ENCODE measurements at regions not wholly inside any gene's neighbourhood (a gene's known extent, or its start where the extent isn't known, plus 50 kb on each side); places are given as distances from the start of the nearest gene placed in this dataset.

DNA sequence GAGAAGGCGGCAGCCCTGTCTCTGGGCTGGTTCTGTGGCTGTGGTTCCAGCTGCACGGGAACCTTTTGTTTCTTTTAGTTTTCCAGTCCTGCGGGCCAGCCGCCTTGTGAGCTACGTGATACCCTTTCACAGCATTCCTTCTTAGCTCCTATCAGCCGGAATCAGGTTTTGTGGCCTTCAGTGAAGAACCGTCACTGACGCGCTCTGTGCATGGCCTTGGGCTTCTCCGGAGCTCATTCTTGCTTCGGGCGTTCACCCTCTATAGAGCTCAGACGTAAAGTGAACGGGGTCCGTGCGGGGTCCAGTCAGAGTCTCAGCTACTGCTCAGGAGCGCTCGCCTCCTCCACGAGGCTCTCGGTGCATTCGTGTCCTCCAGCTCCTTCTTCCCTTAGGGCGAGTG is 166.7 kb downstream of the FAM43A start:
- Histone ChIP-seq H3K4me3 (replicated peaks; ENCODE audit: low read depth, low read length) (no peak overlapping the region), H3K36me3 (ENCODE audit: control insufficient read depth, insufficient read depth, low read length) (no peaks in the 10 kb centered on the region), H3K27me3 (replicated peaks; ENCODE audit: control insufficient read depth, insufficient read depth, low read length) (peaks cover 1% of the 10 kb centered on the region; the same call in 1 of the 2 replicates)
- no peak for DNase-seq (ENCODE audit: extremely low read depth, insufficient read length)
- TF ChIP-seq, protein P1, sequence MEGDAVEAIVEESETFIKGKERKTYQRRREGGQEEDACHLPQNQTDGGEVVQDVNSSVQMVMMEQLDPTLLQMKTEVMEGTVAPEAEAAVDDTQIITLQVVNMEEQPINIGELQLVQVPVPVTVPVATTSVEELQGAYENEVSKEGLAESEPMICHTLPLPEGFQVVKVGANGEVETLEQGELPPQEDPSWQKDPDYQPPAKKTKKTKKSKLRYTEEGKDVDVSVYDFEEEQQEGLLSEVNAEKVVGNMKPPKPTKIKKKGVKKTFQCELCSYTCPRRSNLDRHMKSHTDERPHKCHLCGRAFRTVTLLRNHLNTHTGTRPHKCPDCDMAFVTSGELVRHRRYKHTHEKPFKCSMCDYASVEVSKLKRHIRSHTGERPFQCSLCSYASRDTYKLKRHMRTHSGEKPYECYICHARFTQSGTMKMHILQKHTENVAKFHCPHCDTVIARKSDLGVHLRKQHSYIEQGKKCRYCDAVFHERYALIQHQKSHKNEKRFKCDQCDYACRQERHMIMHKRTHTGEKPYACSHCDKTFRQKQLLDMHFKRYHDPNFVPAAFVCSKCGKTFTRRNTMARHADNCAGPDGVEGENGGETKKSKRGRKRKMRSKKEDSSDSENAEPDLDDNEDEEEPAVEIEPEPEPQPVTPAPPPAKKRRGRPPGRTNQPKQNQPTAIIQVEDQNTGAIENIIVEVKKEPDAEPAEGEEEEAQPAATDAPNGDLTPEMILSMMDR (IDR thresholded peaks at IDR 0.05; ENCODE audit: insufficient read depth, low read length, poor library complexity, severe bottlenecking), result no peak

DNA sequence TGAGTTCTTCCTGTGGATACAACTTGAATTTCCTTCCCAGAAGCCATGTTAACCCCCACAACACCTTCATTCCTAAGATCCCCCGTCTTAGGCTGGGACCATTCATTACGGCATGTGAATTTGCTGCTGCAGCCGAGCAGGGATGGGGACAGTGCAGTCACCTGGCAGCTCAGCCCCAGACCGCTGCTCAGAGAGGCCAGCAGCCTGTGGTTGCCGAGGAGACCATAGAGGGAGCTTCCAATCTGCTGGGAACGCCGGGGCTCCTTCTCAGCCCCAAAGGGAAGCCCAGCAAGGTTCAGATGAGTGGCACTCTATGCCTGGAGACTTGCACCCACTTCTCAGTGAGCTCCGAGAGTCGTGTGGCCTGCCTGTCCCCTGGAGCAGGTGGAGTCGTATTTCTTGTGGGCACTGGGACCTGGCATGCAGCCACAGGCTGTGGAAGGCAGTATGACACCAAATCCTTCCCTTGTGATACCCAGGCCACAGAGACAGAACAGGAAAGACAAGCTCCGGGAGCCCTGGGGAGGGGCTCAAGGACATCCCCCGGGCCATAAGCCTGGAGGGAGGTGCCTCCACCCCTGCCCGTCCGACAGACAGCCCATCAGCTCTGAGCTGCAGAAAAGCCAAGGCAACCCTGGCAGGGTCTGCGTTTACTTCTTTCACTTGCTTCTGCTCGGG is 167.3 kb downstream of the FAM43A start:
- TF ChIP-seq, protein P1 (IDR thresholded peaks at IDR 0.05; ENCODE audit: insufficient read depth, low read length, poor library complexity, severe bottlenecking), result no peak
- no peak for DNase-seq (ENCODE audit: extremely low read depth, insufficient read length)
- Histone ChIP-seq H3K36me3 (ENCODE audit: control insufficient read depth, insufficient read depth, low read length) (no peaks in the 10 kb centered on the region), H3K4me3 (replicated peaks; ENCODE audit: low read depth, low read length) (no peak overlapping the region), H3K27me3 (replicated peaks; ENCODE audit: control insufficient read depth, insufficient read depth, low read length) (peaks cover 1% of the 10 kb centered on the region; the same call in 1 of the 2 replicates)

DNA sequence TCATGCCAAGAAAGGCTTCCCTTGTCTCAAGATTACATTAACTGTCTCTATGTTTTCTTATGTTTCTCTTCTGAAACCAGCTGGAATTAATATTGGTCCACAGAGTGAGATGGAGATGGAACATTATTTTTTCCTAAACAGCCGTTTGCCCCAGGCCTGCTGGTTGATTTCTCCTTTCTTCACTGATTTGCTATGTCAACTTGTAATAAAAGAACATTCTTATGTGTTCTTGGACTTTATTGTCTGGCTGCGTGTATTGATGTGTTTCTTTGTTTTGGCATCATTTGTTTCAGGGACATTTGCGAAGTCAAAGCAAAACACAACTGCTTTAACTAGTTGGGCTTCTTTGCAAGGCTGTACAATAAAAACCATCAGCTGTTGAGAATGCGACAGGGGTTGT is 168.5 kb downstream of the FAM43A start:
- H3K4me3 ChIP-seq (replicated peaks; ENCODE audit: low read depth, low read length), result no peak overlapping the region
- no peak for DNase-seq (ENCODE audit: extremely low read depth, insufficient read length)
- H3K27me3 ChIP-seq (replicated peaks; ENCODE audit: control insufficient read depth, insufficient read depth, low read length), result peaks cover 1% of the 10 kb centered on the region; the same call in 1 of the 2 replicates
- no peaks in the 10 kb centered on the region for H3K36me3 ChIP-seq (ENCODE audit: control insufficient read depth, insufficient read depth, low read length)
- TF ChIP-seq, protein P1 (IDR thresholded peaks at IDR 0.05; ENCODE audit: insufficient read depth, low read length, poor library complexity, severe bottlenecking), result no peak

DNA sequence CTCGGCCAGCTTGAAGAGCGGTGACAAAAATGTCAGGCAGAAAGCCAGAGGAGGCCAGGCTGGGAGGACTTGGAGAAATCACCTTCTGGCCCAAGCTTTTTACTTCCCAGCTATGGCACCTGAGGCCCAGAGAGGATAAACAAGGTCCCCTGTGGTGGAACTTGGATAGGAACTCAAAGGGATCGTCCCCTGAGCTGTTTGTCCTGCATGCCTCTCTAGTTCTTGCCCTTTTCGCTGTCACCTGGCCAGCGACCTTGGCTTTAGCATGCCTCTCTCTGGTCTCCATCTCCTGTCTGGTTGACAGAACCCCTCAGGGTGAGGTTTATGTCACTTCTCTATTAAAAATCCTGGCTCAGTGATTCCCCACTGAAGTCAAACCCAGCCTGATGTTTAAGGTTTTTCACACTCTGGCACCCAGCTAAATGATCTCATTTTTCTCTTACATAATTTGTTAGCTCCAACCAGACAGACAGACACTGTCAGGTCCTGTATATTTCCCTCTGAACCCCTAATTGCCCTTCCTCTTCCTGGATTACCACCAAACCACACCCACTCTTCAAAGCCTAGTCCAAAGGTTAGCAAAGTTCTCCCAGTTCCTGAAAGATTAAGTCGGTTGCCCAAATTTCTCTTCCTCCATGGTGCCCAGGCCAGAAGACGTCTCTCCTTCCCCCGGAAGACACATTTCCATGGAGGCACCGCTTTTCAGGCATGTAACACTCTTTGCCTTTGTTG is 169.1 kb downstream of the FAM43A start:
- TF ChIP-seq, protein P1 (IDR thresholded peaks at IDR 0.05; ENCODE audit: insufficient read depth, low read length, poor library complexity, severe bottlenecking), result no peak
- Histone ChIP-seq H3K36me3 (ENCODE audit: control insufficient read depth, insufficient read depth, low read length) (no peaks in the 10 kb centered on the region), H3K4me3 (replicated peaks; ENCODE audit: low read depth, low read length) (no peak overlapping the region), H3K27me3 (replicated peaks; ENCODE audit: control insufficient read depth, insufficient read depth, low read length) (peaks cover 1% of the 10 kb centered on the region; the same call in 1 of the 2 replicates)
- no peak for DNase-seq (ENCODE audit: extremely low read depth, insufficient read length)

DNA sequence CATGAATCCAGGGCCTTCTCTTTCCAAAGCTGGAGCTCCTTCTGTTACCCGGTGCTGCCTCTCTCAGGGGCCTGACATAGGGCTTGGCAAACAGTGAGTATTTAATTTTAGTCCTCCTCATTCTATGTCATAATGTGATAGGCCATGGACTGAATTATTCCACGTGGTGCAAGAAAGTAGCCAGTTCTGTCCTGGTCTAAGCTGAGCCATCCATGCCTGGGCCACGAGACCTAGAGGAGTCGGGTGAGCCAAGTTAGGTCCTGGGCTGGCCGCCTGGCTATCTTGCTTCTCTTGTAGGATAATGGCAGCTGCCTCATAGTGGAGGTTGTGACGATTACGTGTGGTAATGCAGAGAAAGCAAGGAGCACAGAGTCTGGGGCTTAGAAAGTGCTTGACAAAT is 170.6 kb downstream of the FAM43A start:
- H3K27me3 ChIP-seq (replicated peaks; ENCODE audit: control insufficient read depth, insufficient read depth, low read length), result peaks cover 1% of the 10 kb centered on the region; the same call in 1 of the 2 replicates
- DNase-seq (ENCODE audit: extremely low read depth, insufficient read length), result no peak
- H3K4me3 ChIP-seq (replicated peaks; ENCODE audit: low read depth, low read length), result no peak overlapping the region
- H3K36me3 ChIP-seq (ENCODE audit: control insufficient read depth, insufficient read depth, low read length), result no peaks in the 10 kb centered on the region
- TF ChIP-seq, protein P1 (IDR thresholded peaks at IDR 0.05; ENCODE audit: insufficient read depth, low read length, poor library complexity, severe bottlenecking), result no peak
